Fibroblast of mammary gland (primary cell): ENCODE measurements at regions not wholly inside any gene's neighbourhood (a gene's known extent, or its start where the extent isn't known, plus 50 kb on each side); places are given as distances from the start of the nearest gene placed in this dataset.

ENCODE experiments used
- DNase-seq: peaks from one replicate; pipeline ENCODE4 v3.0.0-alpha.2; 2010; ENCODE audit warnings: low read depth
- H3K4me3 ChIP-seq: 2 replicates; pipeline ENCODE4 v1.5.1; 2011; ENCODE audit warnings: low read depth, mild to moderate bottlenecking, low read length, moderate library complexity; ENCODE audit not compliant: control insufficient read depth
- TF ChIP-seq, protein P1 (sequence below): conservative IDR thresholded peaks from 2 replicates; pipeline ENCODE4 v1.5.1; 2011; ENCODE audit warnings: low read depth, low read length, inconsistent platforms; ENCODE audit not compliant: control insufficient read depth, insufficient read depth

DNA sequence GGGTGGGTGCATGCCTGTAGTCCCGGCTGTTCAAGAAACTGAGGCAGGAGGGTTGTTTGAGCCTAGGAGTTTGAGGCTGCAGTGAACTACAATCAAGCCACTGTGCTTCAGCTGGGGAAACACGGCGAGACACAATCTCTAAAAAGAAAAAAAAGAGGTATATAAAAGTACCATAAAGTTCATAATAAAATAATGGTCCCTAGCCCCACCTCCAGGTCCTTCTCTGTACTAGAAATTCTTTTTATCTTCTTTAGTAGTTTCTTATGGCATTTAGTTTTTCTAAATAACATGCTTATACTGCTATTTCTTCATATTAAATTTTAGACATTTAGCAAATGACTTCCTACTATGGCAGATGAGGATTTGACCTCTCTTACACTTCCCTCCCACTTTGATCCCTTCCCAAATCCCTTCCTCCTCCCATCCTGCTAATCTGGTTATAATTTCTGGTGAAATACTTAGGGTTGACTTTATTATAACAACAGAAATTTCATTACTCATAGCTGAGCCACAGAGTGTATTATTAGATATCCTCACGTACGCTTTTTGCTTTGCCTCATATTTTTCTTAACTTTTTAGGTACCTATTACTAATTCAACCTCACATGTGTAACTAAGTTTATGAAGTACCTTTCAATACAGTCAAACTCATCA lies 94.7 kb downstream of the SLC41A2 start:
- H3K4me3 ChIP-seq: no peak overlapping the region
- TF ChIP-seq, protein P1, sequence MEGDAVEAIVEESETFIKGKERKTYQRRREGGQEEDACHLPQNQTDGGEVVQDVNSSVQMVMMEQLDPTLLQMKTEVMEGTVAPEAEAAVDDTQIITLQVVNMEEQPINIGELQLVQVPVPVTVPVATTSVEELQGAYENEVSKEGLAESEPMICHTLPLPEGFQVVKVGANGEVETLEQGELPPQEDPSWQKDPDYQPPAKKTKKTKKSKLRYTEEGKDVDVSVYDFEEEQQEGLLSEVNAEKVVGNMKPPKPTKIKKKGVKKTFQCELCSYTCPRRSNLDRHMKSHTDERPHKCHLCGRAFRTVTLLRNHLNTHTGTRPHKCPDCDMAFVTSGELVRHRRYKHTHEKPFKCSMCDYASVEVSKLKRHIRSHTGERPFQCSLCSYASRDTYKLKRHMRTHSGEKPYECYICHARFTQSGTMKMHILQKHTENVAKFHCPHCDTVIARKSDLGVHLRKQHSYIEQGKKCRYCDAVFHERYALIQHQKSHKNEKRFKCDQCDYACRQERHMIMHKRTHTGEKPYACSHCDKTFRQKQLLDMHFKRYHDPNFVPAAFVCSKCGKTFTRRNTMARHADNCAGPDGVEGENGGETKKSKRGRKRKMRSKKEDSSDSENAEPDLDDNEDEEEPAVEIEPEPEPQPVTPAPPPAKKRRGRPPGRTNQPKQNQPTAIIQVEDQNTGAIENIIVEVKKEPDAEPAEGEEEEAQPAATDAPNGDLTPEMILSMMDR: peak; percentile 7
- DNase-seq: peak; percentile 75

DNA sequence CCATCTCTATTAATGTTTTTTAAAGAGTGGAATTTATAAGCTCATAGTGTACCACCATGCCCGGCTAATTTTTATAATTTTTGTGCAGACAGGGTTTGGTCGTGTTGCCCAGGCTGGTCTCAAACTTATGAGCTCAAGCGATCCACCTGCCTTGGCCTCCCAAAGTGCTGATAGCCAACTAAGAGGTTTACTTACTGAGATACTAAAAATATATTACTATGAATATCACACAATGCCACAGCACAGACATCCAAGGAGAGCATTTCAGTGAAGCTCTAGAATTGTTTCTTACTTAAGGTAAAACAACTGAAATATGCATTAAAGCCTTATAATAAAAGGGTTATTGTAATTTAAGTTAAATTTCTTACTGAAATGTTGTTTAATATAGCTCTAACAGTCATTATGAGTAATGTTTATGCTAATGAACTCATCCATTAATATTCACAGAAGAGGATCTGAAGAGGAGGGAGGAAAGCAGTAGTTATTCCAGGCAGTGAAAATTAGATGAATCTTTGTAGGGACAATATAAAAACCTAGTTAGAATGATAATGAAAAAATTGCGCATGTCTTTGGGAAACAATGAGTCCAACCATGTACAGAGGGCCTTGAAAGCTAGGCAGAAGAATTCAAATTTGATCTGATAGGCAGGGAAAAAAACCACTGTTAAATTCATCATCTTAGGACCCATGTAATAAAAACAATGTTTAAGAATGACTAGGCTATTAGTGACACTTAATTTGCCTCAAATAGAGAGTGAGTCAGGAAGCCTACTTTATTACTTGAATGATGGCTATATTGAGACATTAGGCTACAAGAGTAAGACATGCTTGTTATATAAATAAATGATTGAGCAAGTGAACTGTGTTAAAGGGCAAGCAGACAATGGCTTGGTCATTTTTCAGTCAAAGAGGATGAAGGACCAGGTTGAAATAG lies 99.2 kb downstream of the SLC41A2 start:
- H3K4me3 ChIP-seq: no peak overlapping the region
- TF ChIP-seq, protein P1: no peak
- DNase-seq: peak; percentile 77

DNA sequence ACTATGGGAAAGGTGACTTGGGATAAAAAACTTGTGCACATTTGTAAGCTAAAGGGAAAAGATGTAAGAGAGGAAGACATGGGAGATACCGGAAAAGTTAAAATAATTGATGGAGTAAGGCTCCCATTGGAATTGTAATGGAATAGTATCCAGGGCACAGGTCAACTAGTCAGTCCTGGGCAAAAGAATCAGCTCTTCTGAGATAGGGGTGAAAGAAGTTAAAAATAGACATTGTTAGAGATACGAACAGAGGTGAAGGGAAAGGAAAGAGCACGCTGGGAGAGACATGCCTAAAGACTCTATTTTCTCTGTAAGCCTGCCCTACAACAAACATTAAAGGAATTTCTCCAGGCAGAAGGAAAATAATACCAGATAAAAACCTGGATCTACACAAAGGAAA lies 101.6 kb downstream of the SLC41A2 start:
- TF ChIP-seq, protein P1: no peak
- no peak for DNase-seq
- H3K4me3 ChIP-seq: no peak overlapping the region

DNA sequence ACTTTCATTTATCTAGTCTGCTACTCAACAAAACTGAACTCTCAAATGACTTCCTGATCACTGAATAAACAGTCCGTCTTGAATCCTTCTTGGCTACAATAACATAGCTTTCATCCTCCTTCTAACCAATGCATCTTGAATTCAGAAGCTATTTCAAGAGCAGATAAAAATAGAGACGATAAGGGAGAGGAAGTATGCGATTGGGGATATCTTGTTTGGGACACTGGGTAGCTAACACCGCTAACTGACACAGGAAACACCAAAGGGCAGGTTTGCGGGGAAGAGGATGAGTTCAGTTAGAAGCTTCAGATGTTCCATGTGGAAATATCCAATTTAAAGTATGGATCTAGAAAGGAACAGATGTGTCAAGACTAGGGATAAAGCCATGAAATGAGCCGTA lies 102.5 kb downstream of the SLC41A2 start:
- no peak for DNase-seq
- no peak overlapping the region for H3K4me3 ChIP-seq
- TF ChIP-seq, protein P1: no peak

DNA sequence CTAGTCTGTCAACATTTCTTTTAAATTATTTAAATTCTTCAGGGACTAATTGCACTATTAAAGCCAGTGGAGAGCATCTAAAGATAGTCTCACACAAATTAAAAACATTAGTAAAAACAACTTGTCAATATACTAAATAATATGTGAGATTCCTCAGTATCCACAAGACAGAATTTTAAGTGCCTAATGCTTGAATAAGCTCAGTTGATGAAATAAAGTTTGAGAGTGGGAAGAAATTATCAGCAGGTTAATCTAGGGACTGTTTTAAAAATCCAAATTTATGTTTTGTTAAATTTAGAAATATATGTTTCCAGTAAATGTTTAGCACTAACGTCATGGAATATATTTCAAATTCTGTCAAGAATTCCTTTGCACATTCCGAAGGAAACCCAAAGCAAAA lies 105.2 kb downstream of the SLC41A2 start:
- TF ChIP-seq, protein P1: no peak
- H3K4me3 ChIP-seq: no peak overlapping the region
- no peak for DNase-seq

DNA sequence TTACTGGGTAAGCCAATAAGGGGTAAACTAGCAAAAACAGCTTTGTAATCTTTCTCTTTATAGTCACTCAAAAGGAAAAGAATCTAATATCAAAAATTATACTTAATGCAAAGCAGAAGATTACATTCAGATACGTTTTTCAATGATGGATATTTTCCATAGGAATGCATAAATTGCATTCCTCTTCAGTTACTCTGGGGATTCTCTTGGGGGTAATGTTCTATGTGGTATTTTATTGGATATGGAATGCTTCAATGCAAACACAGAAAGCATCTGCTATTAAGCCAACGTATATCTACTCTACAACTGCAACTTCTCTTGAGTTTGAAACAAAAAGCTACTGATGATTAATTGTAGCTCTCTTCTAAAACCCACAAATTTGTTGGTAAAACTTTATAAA lies 106.0 kb downstream of the SLC41A2 start:
- TF ChIP-seq, protein P1: no peak
- no peak for DNase-seq
- H3K4me3 ChIP-seq: no peak overlapping the region
